Liver (tissue), 8 donors: ENCODE measurements at regions not wholly inside any gene's neighbourhood (a gene's known extent, or its start where the extent isn't known, plus 50 kb on each side); places are given as distances from the start of the nearest gene placed in this dataset.

Source experiments
- DNase-seq: peaks from one replicate; pipeline ENCODE4 v3.0.0-alpha.2; 2017; ENCODE audit warnings: low spot score
- H3K27ac ChIP-seq, 2 donors: one replicate each; pipeline ENCODE4 v1.7.0; 2013; ENCODE audit warnings: inconsistent platforms in 2 of 2, low read length in 2 of 2, control low read depth in 1 of 2, low read depth in 1 of 2, mild to moderate bottlenecking in 1 of 2
- H3K27me3 ChIP-seq, 4 donors: one replicate each; pipeline versions ENCODE4 v1.6.1 to v1.7.0; 2013; ENCODE audit warnings: low read length in 3 of 4, inconsistent platforms in 1 of 4, mild to moderate bottlenecking in 1 of 4, moderate library complexity in 1 of 4; ENCODE audit not compliant: control insufficient read depth in 4 of 4, insufficient read depth in 4 of 4
- H3K36me3 ChIP-seq, 4 donors: one replicate each; pipeline versions ENCODE4 v1.6.1 to v1.7.0; 2013; ENCODE audit warnings: low read length in 3 of 4, mild to moderate bottlenecking in 3 of 4, low read depth in 1 of 4, moderate library complexity in 1 of 4; ENCODE audit not compliant: control insufficient read depth in 4 of 4, insufficient read depth in 3 of 4
- H3K4me1 ChIP-seq, 4 donors: one replicate each; pipeline versions ENCODE4 v1.6.1 to v1.7.0; 2013; ENCODE audit warnings: low read length in 3 of 4, mild to moderate bottlenecking in 3 of 4, moderate library complexity in 1 of 4; ENCODE audit not compliant: control insufficient read depth in 4 of 4, insufficient read depth in 4 of 4
- H3K4me3 ChIP-seq, 3 donors: one replicate each; pipeline versions ENCODE4 v1.6.1 to v1.7.0; 2013; ENCODE audit warnings: low read length in 3 of 3, control low read depth in 1 of 3, low read depth in 1 of 3, mild to moderate bottlenecking in 1 of 3
- H3K9ac ChIP-seq, 2 donors: one replicate each; pipeline ENCODE4 v1.7.0; 2013; ENCODE audit warnings: low read length in 2 of 2, mild to moderate bottlenecking in 2 of 2, moderate library complexity in 2 of 2, control low read depth in 1 of 2, low read depth in 1 of 2
- H3K9me3 ChIP-seq, 4 donors: one replicate each; pipeline versions ENCODE4 v1.6.1 to v1.7.0; 2013; ENCODE audit warnings: low read length in 3 of 4; ENCODE audit not compliant: control insufficient read depth in 4 of 4
- EGR1 ChIP-seq, 2 donors: IDR thresholded peaks; 2 replicates each; pipeline ENCODE4 v1.6.1; 2016 to 2018; ENCODE audit warnings: antibody characterized with exemption in 2 of 2, low read depth in 2 of 2
- FOXA1 ChIP-seq: IDR thresholded peaks from 2 replicates; pipeline ENCODE4 v1.6.1; 2016; ENCODE audit warnings: antibody characterized with exemption
- FOXA2 ChIP-seq: IDR thresholded peaks from 2 replicates; pipeline ENCODE4 v1.6.1; 2016; ENCODE audit warnings: antibody characterized with exemption
- GABPA ChIP-seq, 2 donors: IDR thresholded peaks in 1 of 2; conservative IDR thresholded peaks in 1 of 2; 2 replicates each; pipeline ENCODE4 v1.6.1; 2016; ENCODE audit warnings: antibody characterized with exemption in 2 of 2, mild to moderate bottlenecking in 1 of 2, moderate library complexity in 1 of 2
- HNF4A ChIP-seq, 2 donors: conservative IDR thresholded peaks; 2 replicates each; pipeline ENCODE4 v1.6.1; 2016; ENCODE audit warnings: antibody characterized with exemption in 2 of 2, mild to moderate bottlenecking in 2 of 2
- JUND ChIP-seq, 2 donors: IDR thresholded peaks; 2 replicates each; pipeline ENCODE4 v1.6.1; 2016; ENCODE audit warnings: antibody characterized with exemption in 2 of 2
- NR2F2 ChIP-seq: IDR thresholded peaks from 2 replicates; pipeline ENCODE4 v1.6.1; 2016; ENCODE audit warnings: antibody characterized with exemption
- REST ChIP-seq: IDR thresholded peaks from 2 replicates; pipeline ENCODE4 v1.6.1; 2016; ENCODE audit warnings: antibody characterized with exemption, mild to moderate bottlenecking
- RXRA ChIP-seq, 2 donors: IDR thresholded peaks; 2 replicates each; pipeline ENCODE4 v1.6.1; 2017 to 2018; ENCODE audit warnings: antibody characterized with exemption in 2 of 2, mild to moderate bottlenecking in 1 of 2
- SP1 ChIP-seq: IDR thresholded peaks from 2 replicates; pipeline ENCODE4 v1.6.1; 2018; ENCODE audit warnings: antibody characterized with exemption, mild to moderate bottlenecking
- TAF1 ChIP-seq: conservative IDR thresholded peaks from 2 replicates; pipeline ENCODE4 v1.6.1; 2016; ENCODE audit warnings: antibody characterized with exemption, mild to moderate bottlenecking
- ZBTB33 ChIP-seq: IDR thresholded peaks from 2 replicates; pipeline ENCODE4 v1.6.1; 2016; ENCODE audit warnings: antibody characterized with exemption
- WGBS: extraction: QIAGEN DNeasy Blood & Tissue Kit; methylation state at CpG from one replicate; pipeline ENCODE4 v1.1.7; 2013; 5-methylcytosine and 5-hydroxymethylcytosine counted together
- TF ChIP-seq, protein P1 (sequence below): fragments of 150-350 bp; IDR thresholded peaks from 2 replicates; pipeline ENCODE4 v1.5.1; 2017; ENCODE audit warnings: improper control_type of control experiment, low read depth, low read length; ENCODE audit not compliant: missing input control
- TF ChIP-seq, protein P2 (sequence below): IDR thresholded peaks from 2 replicates; pipeline ENCODE4 v1.6.1; 2016; ENCODE audit warnings: antibody characterized with exemption
- TF ChIP-seq, protein P3 (sequence below): IDR thresholded peaks from 2 replicates; pipeline ENCODE4 v1.6.1; 2016; ENCODE audit warnings: antibody characterized with exemption
- donor health status: healthy.
- donor health status: healthy.
- donor health status: healthy.
- donor health status: healthy.
- donor health status: healthy.

DNA sequence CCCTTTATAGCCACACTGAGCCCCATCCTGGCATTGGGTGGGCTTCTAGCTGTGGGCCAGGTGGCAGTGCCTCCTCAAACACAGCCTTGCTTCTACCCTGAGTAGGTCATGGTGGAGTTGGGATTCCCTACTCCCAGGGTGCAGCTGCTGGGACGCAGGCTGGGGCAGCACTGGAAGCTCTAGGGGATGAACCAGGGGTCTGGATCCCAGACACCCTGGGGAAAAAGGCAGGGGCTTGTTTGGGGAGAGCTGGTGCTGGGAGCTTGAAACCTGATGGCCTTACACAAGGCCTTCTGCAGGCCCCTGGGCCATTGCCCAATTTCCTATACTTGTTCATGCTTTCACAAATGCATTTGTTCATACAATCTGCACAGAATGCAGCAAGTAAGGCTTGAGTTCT, 103.7 kb upstream of the CTBP2 start:
- TF ChIP-seq ZBTB33 (no peak), RXRA (IDR thresholded peaks at IDR 0.05) (no peak), HNF4A (conservative IDR thresholded peaks at IDR 0.05) (no peak), NR2F2 (no peak), TAF1 (no peak), JUND (IDR thresholded peaks at IDR 0.05) (no peak), GABPA (IDR thresholded peaks at IDR 0.05 in 1 of 2, conservative IDR thresholded peaks at IDR 0.05 in 1 of 2) (no peak), EGR1 (IDR thresholded peaks at IDR 0.05; ENCODE audit: low read depth in 2 of 2) (no peak), SP1 (no peak), FOXA2 (no peak), REST (no peak)
- TF ChIP-seq, protein P1, sequence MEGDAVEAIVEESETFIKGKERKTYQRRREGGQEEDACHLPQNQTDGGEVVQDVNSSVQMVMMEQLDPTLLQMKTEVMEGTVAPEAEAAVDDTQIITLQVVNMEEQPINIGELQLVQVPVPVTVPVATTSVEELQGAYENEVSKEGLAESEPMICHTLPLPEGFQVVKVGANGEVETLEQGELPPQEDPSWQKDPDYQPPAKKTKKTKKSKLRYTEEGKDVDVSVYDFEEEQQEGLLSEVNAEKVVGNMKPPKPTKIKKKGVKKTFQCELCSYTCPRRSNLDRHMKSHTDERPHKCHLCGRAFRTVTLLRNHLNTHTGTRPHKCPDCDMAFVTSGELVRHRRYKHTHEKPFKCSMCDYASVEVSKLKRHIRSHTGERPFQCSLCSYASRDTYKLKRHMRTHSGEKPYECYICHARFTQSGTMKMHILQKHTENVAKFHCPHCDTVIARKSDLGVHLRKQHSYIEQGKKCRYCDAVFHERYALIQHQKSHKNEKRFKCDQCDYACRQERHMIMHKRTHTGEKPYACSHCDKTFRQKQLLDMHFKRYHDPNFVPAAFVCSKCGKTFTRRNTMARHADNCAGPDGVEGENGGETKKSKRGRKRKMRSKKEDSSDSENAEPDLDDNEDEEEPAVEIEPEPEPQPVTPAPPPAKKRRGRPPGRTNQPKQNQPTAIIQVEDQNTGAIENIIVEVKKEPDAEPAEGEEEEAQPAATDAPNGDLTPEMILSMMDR: no peak
- TF ChIP-seq, protein P2, sequence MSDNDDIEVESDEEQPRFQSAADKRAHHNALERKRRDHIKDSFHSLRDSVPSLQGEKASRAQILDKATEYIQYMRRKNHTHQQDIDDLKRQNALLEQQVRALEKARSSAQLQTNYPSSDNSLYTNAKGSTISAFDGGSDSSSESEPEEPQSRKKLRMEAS: no peak
- TF ChIP-seq, protein P3, sequence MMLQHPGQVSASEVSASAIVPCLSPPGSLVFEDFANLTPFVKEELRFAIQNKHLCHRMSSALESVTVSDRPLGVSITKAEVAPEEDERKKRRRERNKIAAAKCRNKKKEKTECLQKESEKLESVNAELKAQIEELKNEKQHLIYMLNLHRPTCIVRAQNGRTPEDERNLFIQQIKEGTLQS: no peak
- H3K27me3 ChIP-seq: peaks cover 0 to 4% (median 0%) of the 10 kb centered on the region in 4 donors
- H3K4me1 ChIP-seq: no peaks in the 10 kb centered on the region
- H3K9ac ChIP-seq: no peak overlapping the region
- H3K27ac ChIP-seq: no peak overlapping the region
- whole genome bisulfite sequencing: 74% methylated on average over 1 of the region's 1 CpG
- H3K36me3 ChIP-seq: no peaks in the 10 kb centered on the region
- no peak overlapping the region for H3K4me3 ChIP-seq
- DNase-seq: no peak
- H3K9me3 ChIP-seq: no peaks in the 10 kb centered on the region

GRCh38 chr10:125263551-125263950, 103.2 kb upstream of the CTBP2 start:
- TF ChIP-seq NR2F2: no peak
- TF ChIP-seq, protein P1: no peak
- TF ChIP-seq, protein P2: no peak
- no peak for TF ChIP-seq RXRA (IDR thresholded peaks at IDR 0.05)
- no peak for TF ChIP-seq SP1
- TF ChIP-seq, protein P3: no peak
- no peak for TF ChIP-seq FOXA1
- TF ChIP-seq FOXA2: no peak
- TF ChIP-seq JUND (IDR thresholded peaks at IDR 0.05): no peak
- TF ChIP-seq TAF1: no peak
- 65% methylated on average over 7 of the region's 7 CpGs for WGBS
- Histone ChIP-seq H3K36me3 (no peaks in the 10 kb centered on the region), H3K9me3 (no peaks in the 10 kb centered on the region), H3K27me3 (peaks cover 0 to 4% (median 0%) of the 10 kb centered on the region in 4 donors), H3K4me1 (no peaks in the 10 kb centered on the region), H3K9ac (no peak overlapping the region), H3K27ac (no peak overlapping the region), H3K4me3 (no peak overlapping the region)
- no peak for DNase-seq
